CD4-positive, alpha-beta T cell (primary cell): ENCODE measurements at regions not wholly inside any gene's neighbourhood (a gene's known extent, or its start where the extent isn't known, plus 50 kb on each side); places are given as distances from the start of the nearest gene placed in this dataset.

Experiments used
- ATAC-seq: fragments of 200-7000 bp; cut with Tn5 transposase; one replicate; pipeline ENCODE4 v1.10.0; 2022; ENCODE audit warnings: mild to moderate bottlenecking; ENCODE audit not compliant: poor library complexity
- CTCF ChIA-PET: fragments of 350-600 bp; sonication (Branson Sonifier 250); formaldehyde crosslinking; loops from one replicate; lab custom pipeline; 2021; ENCODE audit warnings: antibody characterized with exemption, inconsistent platforms; lab: Charles Lee
- POLR2A ChIA-PET: fragments of 350-600 bp; sonication (Branson Sonifier 250); formaldehyde crosslinking; loops from one replicate; lab custom pipeline; 2021; ENCODE audit warnings: antibody characterized with exemption, inconsistent platforms; lab: Charles Lee
- DNase-seq, 14 experiments: peaks; one replicate each; pipeline ENCODE4 v3.0.0-alpha.2; 2013 to 2020; ENCODE audit warnings: mixed read lengths in 2 of 14
- H3K27ac ChIP-seq, 2 donors: one replicate each; pipeline versions ENCODE4 v1.5.1 to v1.7.0; 2013; ENCODE audit warnings: low read length in 2 of 2, low read depth in 1 of 2, mild to moderate bottlenecking in 1 of 2
- H3K27me3 ChIP-seq, 2 experiments: 1 replicate in 1 of 2; 2 replicates in 1 of 2; pipeline versions ENCODE4 v1.6.1 to v1.7.0; 2013; ENCODE audit warnings: low read length in 2 of 2, control low read depth in 1 of 2, mild to moderate bottlenecking in 1 of 2, moderate library complexity in 1 of 2; ENCODE audit not compliant: insufficient read depth in 2 of 2, control insufficient read depth in 1 of 2
- H3K36me3 ChIP-seq: one replicate; pipeline ENCODE4 v1.6.1; 2013; ENCODE audit warnings: low read length, control low read depth; ENCODE audit not compliant: insufficient read depth
- H3K4me1 ChIP-seq: one replicate; pipeline ENCODE4 v1.6.1; 2013; ENCODE audit warnings: low read length, control low read depth; ENCODE audit not compliant: insufficient read depth
- H3K4me3 ChIP-seq: one replicate; pipeline ENCODE4 v1.5.1; 2013; ENCODE audit warnings: mild to moderate bottlenecking, low read length, moderate library complexity
- H3K9me3 ChIP-seq, 2 experiments: 1 replicate in 1 of 2; 2 replicates in 1 of 2; pipeline versions ENCODE4 v1.6.1 to v1.7.0; 2013; ENCODE audit warnings: low read length in 2 of 2, mild to moderate bottlenecking in 2 of 2, control low read depth in 1 of 2, moderate library complexity in 1 of 2; ENCODE audit not compliant: control insufficient read depth in 1 of 2, insufficient read depth in 1 of 2
- H3K27ac Mint-ChIP-seq: one replicate; pipeline ENCODE4 v1.8.0; 2020; ENCODE audit warnings: mixed read lengths
- H3K27me3 Mint-ChIP-seq: one replicate; pipeline ENCODE4 v1.8.0; 2021; ENCODE audit warnings: mixed read lengths
- H3K36me3 Mint-ChIP-seq: one replicate; pipeline ENCODE4 v1.8.0; 2021; ENCODE audit warnings: low read depth, mixed read lengths
- H3K4me1 Mint-ChIP-seq: one replicate; pipeline ENCODE4 v1.8.0; 2021; ENCODE audit warnings: low read depth, mixed read lengths
- H3K4me3 Mint-ChIP-seq: one replicate; pipeline ENCODE4 v1.8.0; 2020; ENCODE audit warnings: mild to moderate bottlenecking, mixed read lengths
- H3K9me3 Mint-ChIP-seq: one replicate; pipeline ENCODE4 v1.8.0; 2020; ENCODE audit warnings: mixed read lengths
- CTCF ChIP-seq: fragments of 200-600 bp; IDR thresholded peaks from one replicate; pipeline ENCODE4 v1.8.0; 2022; ENCODE audit warnings: antibody characterized with exemption, mild to moderate bottlenecking
- intact Hi-C, 2 experiments: fragments of 100-400 bp; cut with DNase I in 1 of 2; cut with micrococcal nuclease in 1 of 2; formaldehyde crosslinking; loops; one replicate each; pipeline versions ENCODE4 v1.15.1 to v1.9.0; 2023 to 2025; cut with DNase I, micrococcal nuclease

- Mint-ChIP-seq H3K27me3 (no peaks in the 10 kb centered on the region), H3K4me3 (no peak overlapping the region), H3K36me3 (no peaks in the 10 kb centered on the region), H3K27ac (no peak overlapping the region), H3K9me3 (no peaks in the 10 kb centered on the region), H3K4me1 (no peaks in the 10 kb centered on the region)
- TF ChIP-seq CTCF: no peak
- H3K4me3 ChIP-seq: no peak overlapping the region
- POLR2A ChIA-PET: interaction anchor here (1.4 kb wide), 1 partner anchor 9 kb away, joined by 3 read pairs; no protein-coding TSS in a partner anchor
- CTCF ChIA-PET: no interaction called here
- H3K4me1 ChIP-seq: no peaks in the 10 kb centered on the region
- intact Hi-C loops: no loop called here
- no peaks in the 10 kb centered on the region for H3K27me3 ChIP-seq
- no peak for ATAC-seq
- no peaks in the 10 kb centered on the region for H3K9me3 ChIP-seq
- H3K36me3 ChIP-seq: no peaks in the 10 kb centered on the region
- no peak overlapping the region for H3K27ac ChIP-seq
- DNase-seq: no peak
Measured at GRCh38 chr5:54765165-54766028, 220.0 kb downstream of the ESM1 start.

- Mint-ChIP-seq H3K27me3 (no peaks in the 10 kb centered on the region), H3K36me3 (no peaks in the 10 kb centered on the region), H3K4me3 (no peak overlapping the region), H3K4me1 (no peaks in the 10 kb centered on the region), H3K27ac (no peak overlapping the region), H3K9me3 (no peaks in the 10 kb centered on the region)
- Histone ChIP-seq H3K4me3 (no peak overlapping the region), H3K27ac (no peak overlapping the region), H3K4me1 (no peaks in the 10 kb centered on the region), H3K36me3 (no peaks in the 10 kb centered on the region), H3K27me3 (no peaks in the 10 kb centered on the region), H3K9me3 (no peaks in the 10 kb centered on the region)
- DNase-seq (no peak), ATAC-seq (no peak)
- intact Hi-C loops: no loop called here
- no peak for TF ChIP-seq CTCF
- CTCF ChIA-PET: no interaction called here
- POLR2A ChIA-PET: interaction anchor here (1.4 kb wide), 1 partner anchor 8 kb away, joined by 3 read pairs; no protein-coding TSS in a partner anchor
Measured at GRCh38 chr5:54764102-54765090, 221.0 kb downstream of the ESM1 start.

GRCh38 chr5:54761213-54761701, 224.1 kb downstream of the ESM1 start:
- intact Hi-C loops: no loop called here
- ATAC-seq (no peak), DNase-seq (no peak)
- Histone ChIP-seq H3K4me3 (no peak overlapping the region), H3K9me3 (no peaks in the 10 kb centered on the region), H3K36me3 (no peaks in the 10 kb centered on the region), H3K4me1 (peaks cover 9% of the 10 kb centered on the region), H3K27me3 (no peaks in the 10 kb centered on the region), H3K27ac (no peak overlapping the region)
- no peak for TF ChIP-seq CTCF
- Mint-ChIP-seq H3K4me1 (peaks cover 14% of the 10 kb centered on the region), H3K27ac (no peak overlapping the region), H3K9me3 (no peaks in the 10 kb centered on the region), H3K36me3 (no peaks in the 10 kb centered on the region), H3K27me3 (no peaks in the 10 kb centered on the region), H3K4me3 (no peak overlapping the region)
- ChIA-PET POLR2A (no interaction called here), CTCF (no interaction called here)
